ENCODE measurements at regions not wholly inside any gene's neighbourhood (a gene's known extent, or its start where the extent isn't known, plus 50 kb on each side); places are given as distances from the start of the nearest gene placed in this dataset.

DNA sequence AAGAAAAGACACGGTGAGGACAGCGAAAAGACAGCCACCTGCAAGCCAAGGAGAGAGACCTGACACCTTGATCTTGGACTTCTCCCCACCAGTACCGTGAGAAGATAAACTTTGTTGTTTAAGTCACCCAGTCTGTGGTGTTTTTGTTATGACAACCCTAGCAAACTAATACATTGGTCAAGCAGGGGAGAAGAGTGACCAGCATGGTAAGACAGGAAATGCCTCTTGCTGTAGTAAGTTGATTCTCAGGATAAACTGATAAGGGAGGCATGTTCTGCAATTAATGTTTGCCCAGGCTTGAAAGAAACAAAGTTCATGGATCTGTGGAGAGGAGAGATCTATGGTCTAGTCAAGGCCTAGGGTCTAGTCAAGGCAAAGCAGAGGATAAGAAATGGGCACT lies 801.2 kb downstream of the MAT2B start:
- no peak for TF ChIP-seq MAFK (conservative IDR thresholded peaks at IDR 0.05 in 1 of 2, IDR thresholded peaks at IDR 0.05 in 1 of 2; ENCODE audit: low read length in 2 of 2)
- TF ChIP-seq PRDM15 (CRISPR knock-in tag; IDR thresholded peaks at IDR 0.05): no peak
- TF ChIP-seq ATF3 (CRISPR knock-in tag; IDR thresholded peaks at IDR 0.05): no peak
